ENCODE measurements at regions not wholly inside any gene's neighbourhood (a gene's known extent, or its start where the extent isn't known, plus 50 kb on each side); places are given as distances from the start of the nearest gene placed in this dataset.

DNA sequence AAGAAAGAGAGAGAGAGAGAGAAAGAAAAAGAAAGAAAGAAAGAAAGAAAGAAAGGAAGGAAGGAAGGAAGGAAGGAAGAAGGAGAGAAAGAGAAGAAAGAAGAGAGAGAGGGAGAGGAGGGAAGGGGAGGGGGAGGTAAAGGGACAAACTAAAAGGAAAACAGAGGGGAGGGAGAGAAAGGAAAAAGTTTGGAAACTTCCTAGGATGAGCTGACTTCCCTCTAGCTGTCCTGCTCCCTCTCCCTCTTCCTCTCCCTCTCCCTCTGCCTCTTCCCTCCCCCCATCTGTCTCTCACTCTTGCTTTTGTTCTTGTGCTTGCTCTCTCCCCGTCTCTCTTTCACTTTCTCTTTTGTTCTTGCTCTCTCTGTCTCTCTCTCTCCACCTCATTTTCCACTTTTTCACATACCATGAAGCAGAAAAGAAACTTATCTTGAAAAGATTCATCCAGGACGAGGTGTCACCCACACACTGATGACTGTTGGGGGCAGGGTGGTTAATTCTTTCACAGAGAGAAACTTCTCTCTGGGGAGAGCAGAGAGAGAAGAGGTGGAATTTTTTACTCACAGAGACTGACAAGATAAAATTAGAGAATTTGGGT lies 56.4 kb upstream of the DUSP22 start:
- TF ChIP-seq POLR2A (IDR thresholded peaks at IDR 0.05) (no peak), POLR2AphosphoS5 (IDR thresholded peaks at IDR 0.05) (peak in 1 of 4 donors; percentile 12), CTCF (IDR thresholded peaks at IDR 0.05) (no peak)

All from sigmoid colon (tissue), 4 donors.